ENCODE measurements at regions not wholly inside any gene's neighbourhood (a gene's known extent, or its start where the extent isn't known, plus 50 kb on each side); places are given as distances from the start of the nearest gene placed in this dataset.

- TF ChIP-seq CREM (CRISPR knock-in tag; IDR thresholded peaks at IDR 0.05) (no peak), ESRRA (CRISPR knock-in tag; IDR thresholded peaks at IDR 0.05; ENCODE audit: borderline replicate concordance) (no peak), CTCF (IDR thresholded peaks at IDR 0.05) (no peak), E2F5 (CRISPR knock-in tag; IDR thresholded peaks at IDR 0.05) (no peak), ZBTB21 (CRISPR knock-in tag; IDR thresholded peaks at IDR 0.05; ENCODE audit: borderline replicate concordance) (no peak), FOXJ3 (CRISPR knock-in tag; IDR thresholded peaks at IDR 0.05; ENCODE audit: borderline replicate concordance) (no peak), ZNF317 (CRISPR knock-in tag; IDR thresholded peaks at IDR 0.05; ENCODE audit: borderline replicate concordance, low read depth) (no peak), ETV6 (CRISPR knock-in tag; IDR thresholded peaks at IDR 0.05) (no peak), CREB1 (CRISPR knock-in tag; IDR thresholded peaks at IDR 0.05) (no peak)
- TF ChIP-seq, protein P1, sequence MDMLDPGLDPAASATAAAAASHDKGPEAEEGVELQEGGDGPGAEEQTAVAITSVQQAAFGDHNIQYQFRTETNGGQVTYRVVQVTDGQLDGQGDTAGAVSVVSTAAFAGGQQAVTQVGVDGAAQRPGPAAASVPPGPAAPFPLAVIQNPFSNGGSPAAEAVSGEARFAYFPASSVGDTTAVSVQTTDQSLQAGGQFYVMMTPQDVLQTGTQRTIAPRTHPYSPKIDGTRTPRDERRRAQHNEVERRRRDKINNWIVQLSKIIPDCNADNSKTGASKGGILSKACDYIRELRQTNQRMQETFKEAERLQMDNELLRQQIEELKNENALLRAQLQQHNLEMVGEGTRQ (CRISPR knock-in tag; IDR thresholded peaks at IDR 0.05): no peak
- TF ChIP-seq, protein P2, sequence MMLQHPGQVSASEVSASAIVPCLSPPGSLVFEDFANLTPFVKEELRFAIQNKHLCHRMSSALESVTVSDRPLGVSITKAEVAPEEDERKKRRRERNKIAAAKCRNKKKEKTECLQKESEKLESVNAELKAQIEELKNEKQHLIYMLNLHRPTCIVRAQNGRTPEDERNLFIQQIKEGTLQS (CRISPR knock-in tag; conservative IDR thresholded peaks at IDR 0.05): no peak
Observed at GRCh38 chr12:68435816-68436215, 103.7 kb upstream of the MDM1 start.
